IMR-90 (cell line): ENCODE measurements at regions not wholly inside any gene's neighbourhood (a gene's known extent, or its start where the extent isn't known, plus 50 kb on each side); places are given as distances from the start of the nearest gene placed in this dataset.
"Not testable (repeated sequence)": the region's sequence is repeated elsewhere in the genome, so short reads cannot be mapped to it uniquely, and the experiment has no call there.

ENCODE experiments used
- ATAC-seq: fragments of 200-7000 bp; cut with Tn5 transposase; 2 replicates; pipeline ENCODE4 v1.9.1; 2020; ENCODE audit warnings: low read depth, mild to moderate bottlenecking, moderate library complexity
- BruUV-seq: library from RNA; stranded (reverse); fragments of 400-500 nt; replicated peaks from 2 replicates; lab custom pipeline; 2021; lab: Mats Ljungman, UMichigan
- CTCF ChIA-PET: fragments of 300-600 bp; formaldehyde crosslinking; extraction: SDS; loops from one replicate; lab custom pipeline; 2021; ENCODE audit warnings: antibody characterized with exemption; lab: Yijun Ruan, JAX
- POLR2A ChIA-PET: fragments of 300-600 bp; sonication (Branson Sonifier 250); formaldehyde crosslinking; loops from one replicate; lab custom pipeline; 2022; ENCODE audit warnings: antibody characterized with exemption; ENCODE audit not compliant: unreplicated experiment; lab: Charles Lee
- DNase-seq: peaks from one replicate; pipeline ENCODE4 v3.0.0; 2013
- H2AFZ ChIP-seq: replicated peaks from 2 replicates; pipeline ENCODE3; 2013; ENCODE audit warnings: low read length, mild to moderate bottlenecking; ENCODE audit not compliant: poor library complexity
- H2AK5ac ChIP-seq: 2 replicates; pipeline ENCODE4 v1.6.1; 2013; ENCODE audit warnings: low read depth, low read length, inconsistent platforms
- H2AK9ac ChIP-seq: replicated peaks from 2 replicates; pipeline ENCODE3; 2013; ENCODE audit warnings: mild to moderate bottlenecking, low read depth, low read length, moderate library complexity; ENCODE audit not compliant: poor library complexity
- H2BK120ac ChIP-seq: 2 replicates; pipeline ENCODE4 v1.6.1; 2013; ENCODE audit warnings: low read depth, low read length, inconsistent platforms
- H2BK15ac ChIP-seq: 3 replicates; pipeline ENCODE4 v1.6.1; 2013; ENCODE audit warnings: low read depth, low read length, inconsistent platforms
- H2BK20ac ChIP-seq: 2 replicates; pipeline ENCODE4 v1.6.1; 2013; ENCODE audit warnings: low read depth, mild to moderate bottlenecking, inconsistent platforms, low read length, moderate library complexity
- H2BK5ac ChIP-seq: 2 replicates; pipeline ENCODE4 v1.6.1; 2013; ENCODE audit warnings: mild to moderate bottlenecking, low read depth, low read length, inconsistent platforms; ENCODE audit not compliant: poor library complexity, severe bottlenecking
- H3K14ac ChIP-seq: replicated peaks from 2 replicates; pipeline ENCODE4 v1.6.1; 2013; ENCODE audit warnings: low read depth, low read length, inconsistent platforms
- H3K18ac ChIP-seq: 2 replicates; pipeline ENCODE4 v1.6.1; 2013; ENCODE audit warnings: low read depth, low read length, control low read depth
- H3K23ac ChIP-seq: 2 replicates; pipeline ENCODE4 v1.6.1; 2013; ENCODE audit warnings: low read depth, low read length, inconsistent platforms
- H3K27ac ChIP-seq: 2 replicates; pipeline ENCODE4 v1.5.1; 2013; ENCODE audit warnings: mild to moderate bottlenecking, control low read depth, low read length; ENCODE audit not compliant: insufficient read depth
- H3K27me3 ChIP-seq: 2 replicates; pipeline ENCODE4 v1.6.1; 2013; ENCODE audit warnings: low read length; ENCODE audit not compliant: control insufficient read depth, insufficient read depth
- H3K36me3 ChIP-seq: 2 replicates; pipeline ENCODE4 v1.6.1; 2013; ENCODE audit warnings: low read length, mixed read lengths; ENCODE audit not compliant: control insufficient read depth, insufficient read depth
- H3K4ac ChIP-seq: 2 replicates; pipeline ENCODE4 v1.6.1; 2013; ENCODE audit warnings: low read depth, low read length, inconsistent platforms
- H3K4me1 ChIP-seq: 2 replicates; pipeline ENCODE4 v1.6.1; 2013; ENCODE audit warnings: low read length, mixed read lengths; ENCODE audit not compliant: control insufficient read depth, insufficient read depth
- H3K4me2 ChIP-seq: 2 replicates; pipeline ENCODE4 v1.6.1; 2013; ENCODE audit warnings: low read depth, mild to moderate bottlenecking, control low read depth, low read length, moderate library complexity
- H3K4me3 ChIP-seq: 2 replicates; pipeline ENCODE4 v1.5.1; 2013; ENCODE audit warnings: low read depth, mild to moderate bottlenecking, control low read depth, low read length, moderate library complexity; ENCODE audit not compliant: insufficient read depth
- H3K56ac ChIP-seq: 2 replicates; pipeline ENCODE4 v1.6.1; 2013; ENCODE audit warnings: low read length, inconsistent platforms; ENCODE audit not compliant: insufficient read depth; ENCODE audit errors: extremely low read depth
- H3K79me1 ChIP-seq, 2 experiments: 2 replicates each; pipeline ENCODE4 v1.6.1; 2013; ENCODE audit warnings: low read length in 2 of 2, inconsistent platforms in 1 of 2, low read depth in 1 of 2
- H3K9ac ChIP-seq: 2 replicates; pipeline ENCODE4 v1.6.1; 2013; ENCODE audit warnings: low read depth, low read length, control low read depth
- H3K9me1 ChIP-seq: 2 replicates; pipeline ENCODE4 v1.6.1; 2013; ENCODE audit warnings: low read length, inconsistent platforms; ENCODE audit not compliant: insufficient read depth
- H3K9me3 ChIP-seq: 2 replicates; pipeline ENCODE4 v1.6.1; 2013; ENCODE audit warnings: low read length; ENCODE audit not compliant: control insufficient read depth, insufficient read depth
- H4K20me1 ChIP-seq: 2 replicates; pipeline ENCODE4 v1.6.1; 2013; ENCODE audit warnings: low read length, inconsistent platforms; ENCODE audit not compliant: insufficient read depth
- H4K5ac ChIP-seq: 2 replicates; pipeline ENCODE4 v1.6.1; 2013; ENCODE audit warnings: mild to moderate bottlenecking, low read depth, low read length, control low read depth
- H4K8ac ChIP-seq, 2 experiments: 2 replicates each; pipeline ENCODE4 v1.6.1; 2013; ENCODE audit warnings: low read depth in 2 of 2, low read length in 2 of 2, control low read depth in 1 of 2, inconsistent platforms in 1 of 2
- H4K91ac ChIP-seq: 2 replicates; pipeline ENCODE4 v1.6.1; 2013; ENCODE audit warnings: low read depth, low read length, inconsistent platforms; ENCODE audit not compliant: insufficient read depth
- CTCF ChIP-seq: conservative IDR thresholded peaks from 2 replicates; pipeline ENCODE4 v1.5.1; 2012; ENCODE audit warnings: mild to moderate bottlenecking, low read depth, low read length, improper control_type of control experiment
- MAZ ChIP-seq: IDR thresholded peaks from 2 replicates; pipeline ENCODE4 v1.6.1; 2012; ENCODE audit warnings: low read depth, mild to moderate bottlenecking, low read length, improper control_type of control experiment, moderate library complexity, borderline replicate concordance
- WGBS, 2 experiments: methylation state at CpG; one replicate each; pipeline versions ENCODE4 v1.1.5 to v1.1.7; 2013; ENCODE audit warnings: missing lambda C conversion rate in 2 of 2; ENCODE audit not compliant: insufficient read length in 1 of 2; ENCODE audit errors: extremely low coverage in 2 of 2; 5-methylcytosine and 5-hydroxymethylcytosine counted together
- dilution Hi-C: fragments of 300-500 bp; cut with HindIII; formaldehyde crosslinking; loops from one replicate; pipeline ENCODE4 v1.14.3; 2018; ENCODE audit warnings: low sequenced_read_pairs; ENCODE audit not compliant: unreplicated experiment
- in situ Hi-C: fragments of 300-500 bp; cut with MboI; formaldehyde crosslinking; loops from 3 replicates; pipeline ENCODE4 v1.14.3; 2019; ENCODE audit warnings: low sequenced_read_pairs, inconsistent platforms, mixed read lengths
- intact Hi-C: fragments of 100-400 bp; cut with micrococcal nuclease; formaldehyde crosslinking; loops from 2 replicates; pipeline ENCODE4 v1.10.0; 2022

GRCh38 chrX:85765651-85766050 lies 281.7 kb downstream of the CHM start:
- POLR2A ChIA-PET, result no interaction called here
- H3K27ac ChIP-seq, result no peak overlapping the region

GRCh38 chrX:85723025-85723424 lies 324.3 kb downstream of the CHM start:
- H2AK5ac ChIP-seq, H4K91ac ChIP-seq, DNase-seq, H3K4ac ChIP-seq, H2BK15ac ChIP-seq, H4K5ac ChIP-seq, H3K9me3 ChIP-seq, H2AFZ ChIP-seq, H2BK20ac ChIP-seq, H3K23ac ChIP-seq, H4K20me1 ChIP-seq, H3K27me3 ChIP-seq, H3K79me1 ChIP-seq, H3K9me1 ChIP-seq, H3K4me1 ChIP-seq, H2BK5ac ChIP-seq, in situ Hi-C loops, H3K9ac ChIP-seq, POLR2A ChIA-PET, ATAC-seq, CTCF ChIA-PET, H4K8ac ChIP-seq, intact Hi-C loops, H3K14ac ChIP-seq, dilution Hi-C loops, H3K36me3 ChIP-seq, H3K4me3 ChIP-seq, H3K56ac ChIP-seq, H3K4me2 ChIP-seq, H3K27ac ChIP-seq, H2BK120ac ChIP-seq, H3K18ac ChIP-seq, H2AK9ac ChIP-seq, BruUV-seq: not testable (repeated sequence)
- no CpG with 5 or more reads among the region's 2 CpGs for WGBS, 2 experiments

More at GRCh38 chrX:85765651-85766050, 281.7 kb downstream of the CHM start:
- Histone ChIP-seq H3K79me1 (no peaks in the 10 kb centered on the region), H2BK5ac (no peak overlapping the region), H2BK15ac (no peak overlapping the region), H3K9me1 (no peaks in the 10 kb centered on the region), H3K9me3 (no peaks in the 10 kb centered on the region), H2AK9ac (no peak overlapping the region), H3K56ac (no peak overlapping the region), H3K36me3 (no peaks in the 10 kb centered on the region), H3K4ac (no peak overlapping the region), H2BK120ac (no peak overlapping the region), H4K20me1 (no peaks in the 10 kb centered on the region), H2AK5ac (no peak overlapping the region), H3K4me2 (no peak overlapping the region), H3K27me3 (no peaks in the 10 kb centered on the region), H3K4me1 (no peaks in the 10 kb centered on the region), H4K91ac (no peak overlapping the region), H3K18ac (no peak overlapping the region), H3K9ac (no peak overlapping the region), H4K8ac (no peak overlapping the region), H3K14ac (no peak overlapping the region), H3K4me3 (no peak overlapping the region), H2BK20ac (no peak overlapping the region), H2AFZ (no peak overlapping the region), H4K5ac (no peak overlapping the region), H3K23ac (no peak overlapping the region)
- in situ Hi-C loops (no loop called here), intact Hi-C loops (no loop called here), dilution Hi-C loops (no loop called here)
- no peak for DNase-seq
- ATAC-seq, result no peak
- no peak for TF ChIP-seq CTCF
- TF ChIP-seq MAZ, result no peak
- no CpG with 5 or more reads among the region's 3 CpGs for WGBS, 2 experiments
- CTCF ChIA-PET, result no interaction called here
- no TSS peak for BruUV-seq
